HepG2 (cell line): ENCODE measurements at regions not wholly inside any gene's neighbourhood (a gene's known extent, or its start where the extent isn't known, plus 50 kb on each side); places are given as distances from the start of the nearest gene placed in this dataset.

Experiments
- ATAC-seq: fragments of 200-7000 bp; cut with Tn5 transposase; 3 replicates; pipeline ENCODE4 v1.9.1; 2020; ENCODE audit warnings: mild to moderate bottlenecking, moderate library complexity
- BruUV-seq: library from RNA; stranded (reverse); fragments of 400-500 nt; replicated peaks from 2 replicates; lab custom pipeline; 2021; lab: Mats Ljungman, UMichigan
- CTCF ChIA-PET: fragments of 300-600 bp; formaldehyde crosslinking; extraction: SDS; loops from one replicate; lab custom pipeline; 2021; ENCODE audit warnings: low total read pairs, inconsistent platforms, low intra/inter-chr PET ratio; lab: Yijun Ruan, JAX
- POLR2A ChIA-PET: fragments of 350-600 bp; sonication (Branson Sonifier 250); formaldehyde crosslinking; loops from one replicate; lab custom pipeline; 2020; ENCODE audit warnings: antibody characterized with exemption, inconsistent platforms; lab: Yijun Ruan, JAX
- DNase-seq: peaks from one replicate; pipeline ENCODE4 v3.0.0-alpha.2; 2015; ENCODE audit warnings: low spot score
- FAIRE-seq: peaks from 3 replicates; lab custom pipeline; 2011; peaks lifted over from hg19 to GRCh38; lab: Jason Lieb, UNC
- H2AFZ ChIP-seq: one replicate; pipeline ENCODE4 v1.6.1; 2011; ENCODE audit warnings: low read length, inconsistent platforms
- H3K27ac ChIP-seq: fragments of 300-600 bp; 3 replicates; pipeline ENCODE4 v1.8.0; 2011; ENCODE audit warnings: mixed run types, mild to moderate bottlenecking, mixed read lengths, low read length, inconsistent platforms; ENCODE audit not compliant: insufficient read depth; ENCODE audit errors: extremely low read length
- H3K27me3 ChIP-seq, 2 experiments: fragments of 200-600 bp in 1 of 2; 2 replicates in 1 of 2; 3 replicates in 1 of 2; pipeline versions ENCODE4 v1.6.0 to v1.8.0; 2011; ENCODE audit warnings: low read length in 2 of 2, mild to moderate bottlenecking in 2 of 2, moderate library complexity in 2 of 2, inconsistent platforms in 1 of 2; ENCODE audit not compliant: insufficient read depth in 2 of 2, control insufficient read depth in 1 of 2
- H3K36me3 ChIP-seq, 2 experiments: fragments of 200-600 bp in 1 of 2; replicated peaks in 1 of 2; 2 replicates in 1 of 2; 3 replicates in 1 of 2; pipeline versions ENCODE4 v1.5.1 to v1.8.0; 2011; ENCODE audit warnings: low read length in 2 of 2, inconsistent platforms in 1 of 2; ENCODE audit not compliant: insufficient read depth in 2 of 2, control insufficient read depth in 1 of 2
- H3K4me1 ChIP-seq: 2 replicates; pipeline ENCODE4 v1.5.1; 2012; ENCODE audit warnings: low read length, inconsistent platforms; ENCODE audit not compliant: insufficient read depth
- H3K4me2 ChIP-seq: 2 replicates; pipeline ENCODE4 v1.6.0; 2011; ENCODE audit warnings: low read depth, low read length, inconsistent platforms
- H3K4me3 ChIP-seq, 3 experiments: fragments of 200-600 bp in 1 of 3; sonication (generic), shearing (Covaris generic) in 1 of 3; replicated peaks in 1 of 3; 2 replicates each; pipeline ENCODE4 v1.5.1; 2011 to 2016; ENCODE audit warnings: low read length in 3 of 3, inconsistent platforms in 2 of 3, low read depth in 2 of 3, mild to moderate bottlenecking in 2 of 3, control low read depth in 1 of 3, mixed read lengths in 1 of 3; ENCODE audit not compliant: insufficient read depth in 1 of 3
- H3K79me2 ChIP-seq: one replicate; pipeline ENCODE4 v1.6.1; 2011; ENCODE audit warnings: low read length, inconsistent platforms; ENCODE audit not compliant: insufficient read depth
- H3K9ac ChIP-seq: 2 replicates; pipeline ENCODE4 v1.6.0; 2011; ENCODE audit warnings: mild to moderate bottlenecking, low read depth, low read length, inconsistent platforms; ENCODE audit not compliant: insufficient read depth
- H3K9me3 ChIP-seq: 2 replicates; pipeline ENCODE4 v1.5.1; 2012; ENCODE audit warnings: mild to moderate bottlenecking, low read length
- H4K20me1 ChIP-seq: 2 replicates; pipeline ENCODE4 v1.6.0; 2011; ENCODE audit warnings: inconsistent platforms, mild to moderate bottlenecking, low read length, moderate library complexity; ENCODE audit not compliant: insufficient read depth
- DRAP1 ChIP-seq: IDR thresholded peaks from 2 replicates; pipeline ENCODE4 v1.6.1; 2016; ENCODE audit warnings: missing genetic modification reagents, missing compliant biosample characterization
- ZBTB40 ChIP-seq, 2 experiments: fragments of 450-650 bp in 1 of 2; sonication (generic) in 1 of 2; formaldehyde crosslinking in 1 of 2; IDR thresholded peaks; 2 replicates each; pipeline versions ENCODE4 v1.6.1 to v1.8.0; 2016 to 2022; ENCODE audit warnings: antibody characterized with exemption in 1 of 2, mild to moderate bottlenecking in 1 of 2, missing genetic modification reagents in 1 of 2
- ZMAT3 ChIP-seq: sonication (generic); formaldehyde crosslinking; conservative IDR thresholded peaks from 2 replicates; pipeline ENCODE4 v1.7.0; 2021; ENCODE audit warnings: missing genetic modification reagents
- WGBS: methylation state at CpG from one replicate; pipeline ENCODE4 v1.1.6; 2017; ENCODE audit warnings: low lambda C conversion rate; 5-methylcytosine and 5-hydroxymethylcytosine counted together
- in situ Hi-C: cut with HindIII; loops from 2 replicates; pipeline ENCODE4 v1.10.0; 2017; ENCODE audit warnings: low pct_unique_long_range_greater_than_20kb; ENCODE audit not compliant: extremely low pct_ligation_motif_present
- intact Hi-C: fragments of 100-400 bp; cut with micrococcal nuclease; formaldehyde crosslinking; loops from one replicate; pipeline ENCODE4 v1.10.0; 2022; ENCODE audit not compliant: unreplicated experiment

GRCh38 chr3:18239674-18240073 lies 185.5 kb downstream of the SATB1 start (continued):
- TF ChIP-seq DRAP1 (CRISPR knock-in tag): no peak

- intact Hi-C loops: no loop called here
- H3K27ac ChIP-seq: no peak overlapping the region
Measured at GRCh38 chr3:18238746-18239331, 186.3 kb downstream of the SATB1 start.

More at GRCh38 chr3:18238746-18239331, 186.3 kb downstream of the SATB1 start:
- Histone ChIP-seq H3K79me2 (no peaks in the 10 kb centered on the region), H3K9ac (no peak overlapping the region), H3K4me2 (no peak overlapping the region), H3K9me3 (no peaks in the 10 kb centered on the region), H3K4me1 (no peaks in the 10 kb centered on the region), H3K27me3 (no peaks in the 10 kb centered on the region), H3K4me3 (no peak overlapping the region), H3K36me3 (no peaks in the 10 kb centered on the region), H2AFZ (no peak overlapping the region), H4K20me1 (no peaks in the 10 kb centered on the region)
- DNase-seq: no peak
- no peak for ATAC-seq
- ChIA-PET POLR2A (no interaction called here), CTCF (no interaction called here)
- no peak for FAIRE-seq
- in situ Hi-C loops: no loop called here
- no TSS peak for BruUV-seq
- no peak for TF ChIP-seq ZMAT3 (CRISPR knock-in tag)
- no peak for TF ChIP-seq ZBTB40 (IDR thresholded peaks at IDR 0.05)
- TF ChIP-seq ZBTB40 (CRISPR knock-in tag; IDR thresholded peaks at IDR 0.05): no peak
- WGBS: 0% methylated on average over 3 of the region's 3 CpGs
